ENCODE measurements at regions not wholly inside any gene's neighbourhood (a gene's known extent, or its start where the extent isn't known, plus 50 kb on each side); places are given as distances from the start of the nearest gene placed in this dataset.
A peak's percentile ranks its signal among the peaks of the same experiment; 100 is the strongest.

DNA sequence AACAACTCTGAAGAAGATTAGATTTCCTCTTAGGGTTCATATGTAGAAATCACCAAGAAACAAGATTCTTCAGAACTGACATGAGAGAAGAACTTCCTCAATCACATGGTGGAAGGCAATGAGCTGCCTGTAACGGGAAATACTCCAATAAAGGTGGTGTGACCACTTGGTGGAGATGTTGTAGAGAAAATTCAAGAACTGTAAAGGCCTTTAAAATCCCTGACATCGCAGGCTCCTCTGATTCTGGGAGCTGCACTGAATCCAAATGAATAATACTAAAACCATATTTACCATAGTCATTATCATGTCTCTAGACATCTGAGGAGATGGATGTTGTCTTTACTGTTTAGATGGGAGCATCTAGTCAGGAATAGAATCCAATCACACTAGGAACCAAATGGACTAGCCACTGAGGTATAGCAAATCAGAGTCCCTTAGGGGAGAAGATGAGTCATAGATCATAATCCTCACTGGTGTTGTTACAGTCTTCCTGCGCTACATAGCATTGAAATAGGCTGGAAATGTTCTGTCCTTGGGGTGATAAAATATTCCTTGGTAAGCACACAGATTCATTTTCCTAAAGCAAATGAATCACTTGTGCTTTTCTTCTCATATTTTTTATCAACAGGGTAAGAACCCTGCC lies 321.6 kb upstream of the TENM4 start:
- TF ChIP-seq, protein P1, sequence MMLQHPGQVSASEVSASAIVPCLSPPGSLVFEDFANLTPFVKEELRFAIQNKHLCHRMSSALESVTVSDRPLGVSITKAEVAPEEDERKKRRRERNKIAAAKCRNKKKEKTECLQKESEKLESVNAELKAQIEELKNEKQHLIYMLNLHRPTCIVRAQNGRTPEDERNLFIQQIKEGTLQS (IDR thresholded peaks at IDR 0.05): no peak
- TF ChIP-seq GABPA (IDR thresholded peaks at IDR 0.05 in 1 of 2, conservative IDR thresholded peaks at IDR 0.05 in 1 of 2) (no peak), RAD21 (IDR thresholded peaks at IDR 0.05) (peak; percentile 48 to 50)
- no peaks in the 10 kb centered on the region for H3K27me3 ChIP-seq (ENCODE audit: control insufficient read depth in 4 of 4, insufficient read depth in 4 of 4, low read length in 3 of 4)
- H3K4me3 ChIP-seq (ENCODE audit: low read depth in 1 of 3, low read length in 3 of 3): no peak overlapping the region
- H3K4me1 ChIP-seq (ENCODE audit: control insufficient read depth in 4 of 4, insufficient read depth in 4 of 4, low read length in 3 of 4): no peaks in the 10 kb centered on the region
- DNase-seq (ENCODE audit: low spot score): no peak
- H3K9me3 ChIP-seq (ENCODE audit: control insufficient read depth in 4 of 4, low read length in 3 of 4): no peaks in the 10 kb centered on the region
- H3K36me3 ChIP-seq (ENCODE audit: control insufficient read depth in 4 of 4, insufficient read depth in 3 of 4, low read depth in 1 of 4, low read length in 3 of 4): no peaks in the 10 kb centered on the region
- H3K9ac ChIP-seq (ENCODE audit: low read depth in 1 of 2, low read length in 2 of 2): no peak overlapping the region
- WGBS: 52% methylated on average over 3 of the region's 3 CpGs
- H3K27ac ChIP-seq (ENCODE audit: low read depth in 1 of 2, low read length in 2 of 2): no peak overlapping the region

GRCh38 chr11:79758325-79758724 lies 317.5 kb upstream of the TENM4 start:
- 62% methylated on average over 2 of the region's 2 CpGs for WGBS
- no peaks in the 10 kb centered on the region for H3K27me3 ChIP-seq (ENCODE audit: control insufficient read depth in 4 of 4, insufficient read depth in 4 of 4, low read length in 3 of 4)
- TF ChIP-seq, protein P2, sequence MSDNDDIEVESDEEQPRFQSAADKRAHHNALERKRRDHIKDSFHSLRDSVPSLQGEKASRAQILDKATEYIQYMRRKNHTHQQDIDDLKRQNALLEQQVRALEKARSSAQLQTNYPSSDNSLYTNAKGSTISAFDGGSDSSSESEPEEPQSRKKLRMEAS (IDR thresholded peaks at IDR 0.05): no peak
- TF ChIP-seq EGR1 (IDR thresholded peaks at IDR 0.05; ENCODE audit: low read depth in 2 of 2): no peak
- TF ChIP-seq FOXA1 (IDR thresholded peaks at IDR 0.05): no peak
- TF ChIP-seq, protein P3, sequence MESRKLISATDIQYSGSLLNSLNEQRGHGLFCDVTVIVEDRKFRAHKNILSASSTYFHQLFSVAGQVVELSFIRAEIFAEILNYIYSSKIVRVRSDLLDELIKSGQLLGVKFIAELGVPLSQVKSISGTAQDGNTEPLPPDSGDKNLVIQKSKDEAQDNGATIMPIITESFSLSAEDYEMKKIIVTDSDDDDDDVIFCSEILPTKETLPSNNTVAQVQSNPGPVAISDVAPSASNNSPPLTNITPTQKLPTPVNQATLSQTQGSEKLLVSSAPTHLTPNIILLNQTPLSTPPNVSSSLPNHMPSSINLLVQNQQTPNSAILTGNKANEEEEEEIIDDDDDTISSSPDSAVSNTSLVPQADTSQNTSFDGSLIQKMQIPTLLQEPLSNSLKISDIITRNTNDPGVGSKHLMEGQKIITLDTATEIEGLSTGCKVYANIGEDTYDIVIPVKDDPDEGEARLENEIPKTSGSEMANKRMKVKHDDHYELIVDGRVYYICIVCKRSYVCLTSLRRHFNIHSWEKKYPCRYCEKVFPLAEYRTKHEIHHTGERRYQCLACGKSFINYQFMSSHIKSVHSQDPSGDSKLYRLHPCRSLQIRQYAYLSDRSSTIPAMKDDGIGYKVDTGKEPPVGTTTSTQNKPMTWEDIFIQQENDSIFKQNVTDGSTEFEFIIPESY (IDR thresholded peaks at IDR 0.05): no peak
- no peak for TF ChIP-seq GABPA (IDR thresholded peaks at IDR 0.05 in 1 of 2, conservative IDR thresholded peaks at IDR 0.05 in 1 of 2)
- TF ChIP-seq, protein P1 (IDR thresholded peaks at IDR 0.05): no peak
- TF ChIP-seq JUND (IDR thresholded peaks at IDR 0.05): no peak
- no peak for TF ChIP-seq REST (IDR thresholded peaks at IDR 0.05)
- no peak for TF ChIP-seq NR2F2 (IDR thresholded peaks at IDR 0.05)
- TF ChIP-seq SP1 (IDR thresholded peaks at IDR 0.05): no peak
- no peak for TF ChIP-seq RXRA (IDR thresholded peaks at IDR 0.05)
- no peak for TF ChIP-seq CTCF (IDR thresholded peaks at IDR 0.05; ENCODE audit: low read depth, low read length, missing input control)
- no peak for TF ChIP-seq YY1 (IDR thresholded peaks at IDR 0.05)

More at GRCh38 chr11:79758325-79758724, 317.5 kb upstream of the TENM4 start:
- H3K27ac ChIP-seq (ENCODE audit: low read depth in 1 of 2, low read length in 2 of 2): no peak overlapping the region
- H3K4me1 ChIP-seq (ENCODE audit: control insufficient read depth in 4 of 4, insufficient read depth in 4 of 4, low read length in 3 of 4): no peaks in the 10 kb centered on the region
- H3K9me3 ChIP-seq (ENCODE audit: control insufficient read depth in 4 of 4, low read length in 3 of 4): no peaks in the 10 kb centered on the region
- no peaks in the 10 kb centered on the region for H3K36me3 ChIP-seq (ENCODE audit: control insufficient read depth in 4 of 4, insufficient read depth in 3 of 4, low read depth in 1 of 4, low read length in 3 of 4)
- no peak overlapping the region for H3K9ac ChIP-seq (ENCODE audit: low read depth in 1 of 2, low read length in 2 of 2)
- no peak for DNase-seq (ENCODE audit: low spot score)
- no peak overlapping the region for H3K4me3 ChIP-seq (ENCODE audit: low read depth in 1 of 3, low read length in 3 of 3)

Measured in liver (tissue), 8 donors.